NOMO-1 treated with dmso at 0.1 percent for 144 hours (cell line): ENCODE measurements at regions not wholly inside any gene's neighbourhood (a gene's known extent, or its start where the extent isn't known, plus 50 kb on each side); places are given as distances from the start of the nearest gene placed in this dataset.
"Not testable (repeated sequence)": the region's sequence is repeated elsewhere in the genome, so short reads cannot be mapped to it uniquely, and the experiment has no call there.

Experiments
- DNase-seq: peaks from one replicate; lab custom pipeline; 2025; ENCODE audit not compliant: unreplicated experiment; lab: John Stamatoyannopoulos, UW

GRCh38 chr4:77220828-77221613 lies 64.0 kb downstream of the CCNG2 start:
- DNase-seq, result no peak

GRCh38 chr4:77225022-77225421 lies 68.0 kb downstream of the CCNG2 start:
- DNase-seq, result no peak

GRCh38 chr4:77226939-77227705 lies 70.1 kb downstream of the CCNG2 start:
- DNase-seq, result no peak

- DNase-seq, result no peak
Observed at GRCh38 chr4:77229433-77229832, 72.4 kb downstream of the CCNG2 start.

- DNase-seq, result no peak
Observed at GRCh38 chr4:77232653-77233052, 75.6 kb downstream of the CCNG2 start.

- DNase-seq, result no peak
Observed at GRCh38 chr4:77235289-77235854, 78.4 kb downstream of the CCNG2 start.

- DNase-seq, result no peak
Observed at GRCh38 chr4:77236806-77237205, 79.8 kb downstream of the CCNG2 start.

GRCh38 chr4:77240469-77241066 lies 83.6 kb downstream of the CCNG2 start:
- DNase-seq, result peak; percentile 19

GRCh38 chr4:77248805-77249204 lies 91.8 kb downstream of the CCNG2 start:
- no peak for DNase-seq

GRCh38 chr4:77251751-77252150 lies 94.7 kb downstream of the CCNG2 start:
- no peak for DNase-seq

- DNase-seq, result no peak
Observed at GRCh38 chr4:77263247-77263646, 106.2 kb downstream of the CCNG2 start.

GRCh38 chr4:77263976-77264375 lies 107.0 kb downstream of the CCNG2 start:
- not testable (repeated sequence) for DNase-seq

- DNase-seq, result no peak
Observed at GRCh38 chr4:77264826-77265225, 107.8 kb downstream of the CCNG2 start.

GRCh38 chr4:77268108-77268507 lies 111.1 kb downstream of the CCNG2 start:
- no peak for DNase-seq

- no peak for DNase-seq
Observed at GRCh38 chr4:77269505-77269904, 112.5 kb downstream of the CCNG2 start.

GRCh38 chr4:77273412-77273811 lies 116.4 kb downstream of the CCNG2 start:
- DNase-seq, result no peak

- DNase-seq, result not testable (repeated sequence)
Observed at GRCh38 chr4:77279114-77279513, 122.1 kb downstream of the CCNG2 start.

- no peak for DNase-seq
Observed at GRCh38 chr4:77282305-77282704, 125.3 kb downstream of the CCNG2 start.

GRCh38 chr4:77284036-77284435 lies 127.0 kb downstream of the CCNG2 start:
- no peak for DNase-seq

- no peak for DNase-seq
Observed at GRCh38 chr4:77286906-77287305, 129.9 kb downstream of the CCNG2 start.

GRCh38 chr4:77293426-77293825 lies 136.4 kb downstream of the CCNG2 start:
- DNase-seq, result no peak

GRCh38 chr4:77300996-77301395 lies 144.0 kb downstream of the CCNG2 start:
- DNase-seq, result not testable (repeated sequence)
